MCF 10A (cell line): ENCODE measurements at regions not wholly inside any gene's neighbourhood (a gene's known extent, or its start where the extent isn't known, plus 50 kb on each side); places are given as distances from the start of the nearest gene placed in this dataset.
"Not testable (repeated sequence)": the region's sequence is repeated elsewhere in the genome, so short reads cannot be mapped to it uniquely, and the experiment has no call there.

ENCODE experiments used
- BruUV-seq: library from RNA; stranded (reverse); fragments of 400-500 nt; replicated peaks from 2 replicates; lab custom pipeline; 2021; lab: Mats Ljungman, UMichigan
- CTCF ChIA-PET: fragments of 300-600 bp; sonication (Branson Sonifier 250); formaldehyde crosslinking; extraction: SDS; loops from one replicate; lab custom pipeline; 2021; ENCODE audit warnings: antibody characterized with exemption, inconsistent platforms; lab: Yijun Ruan, JAX
- POLR2A ChIA-PET: fragments of 300-600, 350-650 bp; sonication (Branson Sonifier 250); formaldehyde crosslinking; extraction: SDS; loops from one replicate; lab custom pipeline; 2020; ENCODE audit warnings: antibody characterized with exemption, inconsistent platforms; lab: Yijun Ruan, JAX
- DNase-seq: peaks from one replicate; pipeline ENCODE4 v3.0.0-alpha.2; 2018; ENCODE audit not compliant: unreplicated experiment
- H3K27ac Mint-ChIP-seq: one replicate; pipeline ENCODE4 v1.8.0; 2022; ENCODE audit warnings: mild to moderate bottlenecking, low read depth, mixed read lengths; ENCODE audit not compliant: unreplicated experiment
- H3K27me3 Mint-ChIP-seq: one replicate; pipeline ENCODE4 v1.8.0; 2022; ENCODE audit warnings: mixed read lengths; ENCODE audit not compliant: insufficient read depth, unreplicated experiment
- H3K36me3 Mint-ChIP-seq: one replicate; pipeline ENCODE4 v1.8.0; 2022; ENCODE audit warnings: mild to moderate bottlenecking, moderate library complexity, mixed read lengths; ENCODE audit not compliant: insufficient read depth, unreplicated experiment
- H3K4me1 Mint-ChIP-seq: one replicate; pipeline ENCODE4 v1.8.0; 2022; ENCODE audit warnings: mixed read lengths; ENCODE audit not compliant: insufficient read depth, unreplicated experiment
- H3K4me3 Mint-ChIP-seq: one replicate; pipeline ENCODE4 v1.8.0; 2022; ENCODE audit warnings: mild to moderate bottlenecking, moderate library complexity, mixed read lengths; ENCODE audit not compliant: unreplicated experiment
- H3K9me3 Mint-ChIP-seq: one replicate; pipeline ENCODE4 v1.8.0; 2022; ENCODE audit warnings: mixed read lengths; ENCODE audit not compliant: unreplicated experiment
- intact Hi-C: fragments of 100-400 bp; cut with micrococcal nuclease; formaldehyde crosslinking; loops from 2 replicates; pipeline ENCODE4 v1.14.1; 2022
- TF ChIP-seq, protein P1 (sequence below): fragments of 200-600 bp; IDR thresholded peaks from one replicate; pipeline ENCODE4 v1.8.0; 2022; ENCODE audit warnings: antibody characterized with exemption, mild to moderate bottlenecking; ENCODE audit not compliant: unreplicated experiment

DNA sequence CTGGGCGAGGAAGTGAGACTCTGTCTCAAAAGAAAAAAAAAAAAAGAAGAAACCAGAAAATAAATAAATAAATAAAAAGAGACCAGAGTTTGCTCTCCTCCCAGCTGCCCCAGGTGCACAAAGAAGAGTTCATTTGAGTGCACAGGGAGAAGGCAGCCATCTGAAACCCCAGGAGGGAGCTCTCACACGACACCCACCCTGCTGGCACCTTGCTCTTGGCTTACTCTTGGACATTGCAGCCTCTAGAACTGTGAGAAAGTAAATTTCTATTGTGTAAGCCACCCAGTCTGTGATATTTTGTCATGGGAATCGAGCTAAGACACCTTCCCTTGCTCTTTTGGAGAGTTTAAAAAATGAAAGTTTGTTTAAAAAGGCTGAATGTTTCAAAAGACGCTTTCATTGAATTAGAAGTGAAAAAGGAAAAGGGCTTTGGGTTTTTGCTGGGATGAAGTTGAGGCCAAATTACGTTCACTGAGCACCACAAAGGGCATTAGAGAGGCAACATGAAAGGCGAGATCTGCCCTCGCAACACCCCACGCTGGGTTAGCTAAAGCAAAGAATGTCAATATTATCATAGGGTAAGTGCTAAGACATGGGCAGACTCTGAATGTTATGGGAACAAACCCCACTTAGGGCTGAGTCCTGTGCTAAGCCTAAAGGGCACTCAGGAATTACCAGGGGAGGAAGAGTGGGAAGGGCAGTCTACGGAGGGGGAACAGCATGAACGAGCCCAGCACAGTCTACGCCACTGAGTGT, 128.9 kb upstream of the RIOK3 start:
- no TSS peak for BruUV-seq
- TF ChIP-seq, protein P1, sequence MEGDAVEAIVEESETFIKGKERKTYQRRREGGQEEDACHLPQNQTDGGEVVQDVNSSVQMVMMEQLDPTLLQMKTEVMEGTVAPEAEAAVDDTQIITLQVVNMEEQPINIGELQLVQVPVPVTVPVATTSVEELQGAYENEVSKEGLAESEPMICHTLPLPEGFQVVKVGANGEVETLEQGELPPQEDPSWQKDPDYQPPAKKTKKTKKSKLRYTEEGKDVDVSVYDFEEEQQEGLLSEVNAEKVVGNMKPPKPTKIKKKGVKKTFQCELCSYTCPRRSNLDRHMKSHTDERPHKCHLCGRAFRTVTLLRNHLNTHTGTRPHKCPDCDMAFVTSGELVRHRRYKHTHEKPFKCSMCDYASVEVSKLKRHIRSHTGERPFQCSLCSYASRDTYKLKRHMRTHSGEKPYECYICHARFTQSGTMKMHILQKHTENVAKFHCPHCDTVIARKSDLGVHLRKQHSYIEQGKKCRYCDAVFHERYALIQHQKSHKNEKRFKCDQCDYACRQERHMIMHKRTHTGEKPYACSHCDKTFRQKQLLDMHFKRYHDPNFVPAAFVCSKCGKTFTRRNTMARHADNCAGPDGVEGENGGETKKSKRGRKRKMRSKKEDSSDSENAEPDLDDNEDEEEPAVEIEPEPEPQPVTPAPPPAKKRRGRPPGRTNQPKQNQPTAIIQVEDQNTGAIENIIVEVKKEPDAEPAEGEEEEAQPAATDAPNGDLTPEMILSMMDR, result no peak
- POLR2A ChIA-PET, result interaction anchor here (0.7 kb wide), 1 partner anchor 70 kb away, joined by 3 read pairs; no protein-coding TSS in a partner anchor
- intact Hi-C loops, result no loop called here
- Mint-ChIP-seq H3K4me1 (no peaks in the 10 kb centered on the region), H3K27me3 (no peaks in the 10 kb centered on the region), H3K36me3 (peaks cover 6% of the 10 kb centered on the region), H3K4me3 (no peak overlapping the region), H3K9me3 (peaks cover 7% of the 10 kb centered on the region), H3K27ac (no peak overlapping the region)
- CTCF ChIA-PET, result interaction anchor here (0.7 to 0.9 kb wide), 2 partner anchors 11 to 28 kb away, joined by 3 to 4 read pairs; no protein-coding TSS in a partner anchor
- no peak for DNase-seq

DNA sequence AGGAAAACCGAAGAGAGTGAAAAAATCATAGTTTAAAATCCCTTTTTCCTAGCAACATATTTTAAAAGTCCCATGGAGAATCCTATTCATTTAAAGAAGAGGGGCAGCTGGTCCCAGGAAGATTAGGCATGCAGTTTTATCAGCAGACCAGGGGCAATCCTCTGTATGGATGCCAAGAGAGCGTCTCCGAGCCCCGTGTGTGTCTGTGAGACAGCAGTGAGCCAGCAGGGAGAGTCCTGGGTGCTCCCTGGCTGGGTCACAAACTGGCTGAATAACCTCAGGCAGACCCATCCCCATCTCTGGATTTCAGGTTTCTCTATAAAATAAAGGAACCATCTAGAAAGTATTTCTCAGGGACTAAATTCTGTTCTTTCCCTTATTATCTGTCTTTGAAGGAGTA, 128.2 kb upstream of the RIOK3 start:
- no peaks in the 10 kb centered on the region for H3K4me1 Mint-ChIP-seq
- H3K36me3 Mint-ChIP-seq, result peaks cover 6% of the 10 kb centered on the region
- TF ChIP-seq, protein P1, result no peak
- H3K27me3 Mint-ChIP-seq, result no peaks in the 10 kb centered on the region
- intact Hi-C loops, result no loop called here
- BruUV-seq, result no TSS peak
- CTCF ChIA-PET, result no interaction called here
- no peak for DNase-seq
- peaks cover 7% of the 10 kb centered on the region for H3K9me3 Mint-ChIP-seq
- POLR2A ChIA-PET, result no interaction called here
- H3K4me3 Mint-ChIP-seq, result no peak overlapping the region
- no peak overlapping the region for H3K27ac Mint-ChIP-seq

DNA sequence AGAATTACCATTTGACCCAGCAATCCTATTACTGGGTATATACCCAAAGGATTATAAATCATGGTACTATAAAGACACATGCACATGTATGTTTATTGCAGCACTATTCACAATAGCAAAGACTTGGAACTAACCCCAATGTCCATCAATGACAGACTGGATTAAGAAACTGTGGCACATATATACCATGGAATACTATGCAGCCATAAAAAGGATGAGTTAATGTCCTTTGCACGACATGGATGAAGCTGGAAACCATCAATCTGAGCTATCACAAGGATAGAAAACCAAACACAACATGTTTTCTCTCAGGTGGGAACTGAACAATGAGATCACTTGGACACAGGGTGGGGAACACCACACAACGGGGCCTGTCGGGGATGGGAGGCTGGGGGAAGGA, 123.4 kb upstream of the RIOK3 start:
- H3K9me3 Mint-ChIP-seq, H3K36me3 Mint-ChIP-seq, intact Hi-C loops, H3K27ac Mint-ChIP-seq, BruUV-seq, CTCF ChIA-PET, H3K27me3 Mint-ChIP-seq, H3K4me3 Mint-ChIP-seq, DNase-seq, H3K4me1 Mint-ChIP-seq: not testable (repeated sequence)
- POLR2A ChIA-PET, result interaction anchor here (0.6 kb wide), 1 partner anchor 25 kb away, joined by 3 read pairs; no protein-coding TSS in a partner anchor

DNA sequence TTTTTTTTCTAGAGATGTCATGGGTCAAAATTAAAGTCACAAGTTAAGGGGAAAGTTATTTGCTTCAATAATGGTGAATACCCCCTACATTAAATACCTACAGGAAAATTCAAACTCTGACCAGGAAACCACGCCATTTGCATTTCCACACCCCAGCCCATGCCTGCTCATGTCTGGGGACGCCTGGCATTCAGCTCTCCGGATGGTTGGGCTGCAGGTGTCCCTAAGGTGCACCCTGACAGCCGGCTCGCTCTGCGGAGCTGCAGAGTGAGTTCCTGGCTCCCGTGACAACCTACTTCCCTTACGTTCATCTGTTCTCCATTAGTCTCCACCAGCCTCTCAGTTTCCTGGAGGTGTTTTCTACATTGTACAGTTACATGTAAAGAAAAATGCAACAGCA, 122.7 kb upstream of the RIOK3 start:
- POLR2A ChIA-PET, result no interaction called here
- Mint-ChIP-seq H3K9me3 (peaks cover 7% of the 10 kb centered on the region), H3K36me3 (no peaks in the 10 kb centered on the region), H3K4me3 (no peak overlapping the region), H3K27ac (no peak overlapping the region), H3K4me1 (no peaks in the 10 kb centered on the region), H3K27me3 (no peaks in the 10 kb centered on the region)
- TF ChIP-seq, protein P1, result no peak
- no TSS peak for BruUV-seq
- CTCF ChIA-PET, result no interaction called here
- intact Hi-C loops, result no loop called here
- DNase-seq, result no peak
